PFSK-1 (cell line): ENCODE measurements at regions not wholly inside any gene's neighbourhood (a gene's known extent, or its start where the extent isn't known, plus 50 kb on each side); places are given as distances from the start of the nearest gene placed in this dataset.

Source experiments
- POLR2AphosphoS5 ChIP-seq: IDR thresholded peaks from 2 replicates; pipeline ENCODE4 v1.6.1; 2012; ENCODE audit warnings: low read depth, mild to moderate bottlenecking, control low read depth, low read length, moderate library complexity
- SIN3A ChIP-seq: IDR thresholded peaks from 2 replicates; pipeline ENCODE4 v1.6.1; 2012; ENCODE audit warnings: mild to moderate bottlenecking, low read length, moderate library complexity, borderline replicate concordance; ENCODE audit not compliant: insufficient read depth
- TAF1 ChIP-seq: IDR thresholded peaks from 2 replicates; pipeline ENCODE4 v1.6.1; 2012; ENCODE audit warnings: low read length, control low read depth, borderline replicate concordance; ENCODE audit not compliant: insufficient read depth
- TF ChIP-seq, protein P1 (sequence below), 2 experiments: IDR thresholded peaks; 2 replicates each; pipeline versions ENCODE4 v1.6.1 to v1.8.0; 2011 to 2012; ENCODE audit warnings: low read depth in 2 of 2, low read length in 2 of 2, control low read depth in 1 of 2, inconsistent platforms in 1 of 2, mild to moderate bottlenecking in 1 of 2, moderate library complexity in 1 of 2; ENCODE audit not compliant: insufficient read depth in 1 of 2

DNA sequence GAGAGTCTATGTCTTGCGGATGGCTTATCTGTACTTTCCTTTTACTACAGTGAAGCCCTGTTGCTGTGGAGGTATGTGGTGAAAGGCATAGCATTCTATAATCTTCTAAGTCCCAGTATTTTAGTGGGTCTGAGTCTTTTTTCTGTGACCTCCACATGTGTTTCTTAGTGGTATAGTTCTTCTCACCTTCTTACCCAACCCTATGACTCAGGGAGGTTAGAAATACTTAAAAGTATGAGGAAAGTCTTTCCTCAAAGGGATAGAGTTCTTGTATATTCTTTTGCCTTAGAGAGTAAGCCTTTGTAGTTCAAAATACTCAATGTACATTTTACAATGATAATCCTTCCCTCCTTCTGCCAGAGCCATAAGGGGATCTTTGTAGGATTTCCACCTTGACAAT lies 621.9 kb upstream of the CTNND2 start:
- TF ChIP-seq SIN3A = no peak
- no peak for TF ChIP-seq POLR2AphosphoS5
- no peak for TF ChIP-seq TAF1
- TF ChIP-seq, protein P1, sequence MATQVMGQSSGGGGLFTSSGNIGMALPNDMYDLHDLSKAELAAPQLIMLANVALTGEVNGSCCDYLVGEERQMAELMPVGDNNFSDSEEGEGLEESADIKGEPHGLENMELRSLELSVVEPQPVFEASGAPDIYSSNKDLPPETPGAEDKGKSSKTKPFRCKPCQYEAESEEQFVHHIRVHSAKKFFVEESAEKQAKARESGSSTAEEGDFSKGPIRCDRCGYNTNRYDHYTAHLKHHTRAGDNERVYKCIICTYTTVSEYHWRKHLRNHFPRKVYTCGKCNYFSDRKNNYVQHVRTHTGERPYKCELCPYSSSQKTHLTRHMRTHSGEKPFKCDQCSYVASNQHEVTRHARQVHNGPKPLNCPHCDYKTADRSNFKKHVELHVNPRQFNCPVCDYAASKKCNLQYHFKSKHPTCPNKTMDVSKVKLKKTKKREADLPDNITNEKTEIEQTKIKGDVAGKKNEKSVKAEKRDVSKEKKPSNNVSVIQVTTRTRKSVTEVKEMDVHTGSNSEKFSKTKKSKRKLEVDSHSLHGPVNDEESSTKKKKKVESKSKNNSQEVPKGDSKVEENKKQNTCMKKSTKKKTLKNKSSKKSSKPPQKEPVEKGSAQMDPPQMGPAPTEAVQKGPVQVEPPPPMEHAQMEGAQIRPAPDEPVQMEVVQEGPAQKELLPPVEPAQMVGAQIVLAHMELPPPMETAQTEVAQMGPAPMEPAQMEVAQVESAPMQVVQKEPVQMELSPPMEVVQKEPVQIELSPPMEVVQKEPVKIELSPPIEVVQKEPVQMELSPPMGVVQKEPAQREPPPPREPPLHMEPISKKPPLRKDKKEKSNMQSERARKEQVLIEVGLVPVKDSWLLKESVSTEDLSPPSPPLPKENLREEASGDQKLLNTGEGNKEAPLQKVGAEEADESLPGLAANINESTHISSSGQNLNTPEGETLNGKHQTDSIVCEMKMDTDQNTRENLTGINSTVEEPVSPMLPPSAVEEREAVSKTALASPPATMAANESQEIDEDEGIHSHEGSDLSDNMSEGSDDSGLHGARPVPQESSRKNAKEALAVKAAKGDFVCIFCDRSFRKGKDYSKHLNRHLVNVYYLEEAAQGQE (IDR thresholded peaks at IDR 0.05; ENCODE audit: insufficient read depth in 1 of 2, low read depth in 2 of 2, low read length in 2 of 2) = no peak
